ENCODE measurements at regions not wholly inside any gene's neighbourhood (a gene's known extent, or its start where the extent isn't known, plus 50 kb on each side); places are given as distances from the start of the nearest gene placed in this dataset.

GRCh38 chrX:147637190-147637589 is 274.5 kb upstream of the FMR1 start:
- no peak overlapping the region for H3K27ac ChIP-seq (ENCODE audit: insufficient read depth, low read length)
- no peaks in the 10 kb centered on the region for H3K36me3 ChIP-seq (ENCODE audit: control insufficient read depth, insufficient read depth, low read length)
- no TSS peak for BruUV-seq (replicated peaks)
- no peaks in the 10 kb centered on the region for H3K79me1 ChIP-seq (ENCODE audit: low read depth in 1 of 2, low read length in 2 of 2)
- H2AK9ac ChIP-seq (replicated peaks; ENCODE audit: low read depth, low read length, poor library complexity): no peak overlapping the region
- H3K18ac ChIP-seq (ENCODE audit: low read depth, low read length): no peak overlapping the region
- dilution Hi-C loops (cut with HindIII; ENCODE audit: low sequenced_read_pairs, unreplicated experiment) (no loop called here), in situ Hi-C loops (cut with MboI; ENCODE audit: low sequenced_read_pairs) (no loop called here), intact Hi-C loops (cut with micrococcal nuclease) (no loop called here)
- H2BK5ac ChIP-seq (ENCODE audit: low read depth, low read length, poor library complexity, severe bottlenecking): no peak overlapping the region
- H3K56ac ChIP-seq (ENCODE audit: extremely low read depth, insufficient read depth, low read length): no peak overlapping the region
- POLR2A ChIA-PET (ENCODE audit: unreplicated experiment): no interaction called here
- no peak overlapping the region for H4K8ac ChIP-seq (ENCODE audit: low read depth in 2 of 2, low read length in 2 of 2)
- H3K9ac ChIP-seq (ENCODE audit: low read depth, low read length): no peak overlapping the region
- no peak overlapping the region for H3K4me2 ChIP-seq (ENCODE audit: low read depth, low read length)
- H2BK120ac ChIP-seq (ENCODE audit: low read depth, low read length): no peak overlapping the region
- no peak overlapping the region for H3K4me3 ChIP-seq (ENCODE audit: insufficient read depth, low read depth, low read length)
- peaks cover 2% of the 10 kb centered on the region; the same call in 1 of the 2 replicates for H3K9me3 ChIP-seq (ENCODE audit: control insufficient read depth, insufficient read depth, low read length)
- H4K91ac ChIP-seq (ENCODE audit: insufficient read depth, low read depth, low read length): no peak overlapping the region
- H2BK15ac ChIP-seq (ENCODE audit: low read depth, low read length): no peak overlapping the region
- TF ChIP-seq ELK1 (IDR thresholded peaks at IDR 0.05; ENCODE audit: borderline replicate concordance, low read depth, low read length) (no peak), NFE2L2 (IDR thresholded peaks at IDR 0.05; ENCODE audit: low read depth, low read length) (no peak), CHD1 (IDR thresholded peaks at IDR 0.05; ENCODE audit: low read depth, low read length) (no peak), SMC3 (IDR thresholded peaks at IDR 0.05; ENCODE audit: low read depth, low read length) (no peak), CTCF (conservative IDR thresholded peaks at IDR 0.05; ENCODE audit: low read depth, low read length) (no peak), RFX5 (IDR thresholded peaks at IDR 0.05; ENCODE audit: low read depth, low read length) (no peak), POLR2A (IDR thresholded peaks at IDR 0.05; ENCODE audit: low read depth, low read length) (no peak), CEBPB (IDR thresholded peaks at IDR 0.05; ENCODE audit: low read depth, low read length) (no peak), RAD21 (IDR thresholded peaks at IDR 0.05; ENCODE audit: low read length) (no peak), MXI1 (IDR thresholded peaks at IDR 0.05; ENCODE audit: borderline replicate concordance, low read depth, low read length) (no peak), MAFK (IDR thresholded peaks at IDR 0.05; ENCODE audit: low read depth, low read length) (no peak), RCOR1 (IDR thresholded peaks at IDR 0.05; ENCODE audit: insufficient replicate concordance, low read length) (no peak), MAZ (IDR thresholded peaks at IDR 0.05; ENCODE audit: borderline replicate concordance, low read depth, low read length) (no peak), BHLHE40 (IDR thresholded peaks at IDR 0.05; ENCODE audit: low read depth, low read length) (no peak), FOS (IDR thresholded peaks at IDR 0.05; ENCODE audit: low read depth, low read length) (no peak)
- TF ChIP-seq, protein P1, sequence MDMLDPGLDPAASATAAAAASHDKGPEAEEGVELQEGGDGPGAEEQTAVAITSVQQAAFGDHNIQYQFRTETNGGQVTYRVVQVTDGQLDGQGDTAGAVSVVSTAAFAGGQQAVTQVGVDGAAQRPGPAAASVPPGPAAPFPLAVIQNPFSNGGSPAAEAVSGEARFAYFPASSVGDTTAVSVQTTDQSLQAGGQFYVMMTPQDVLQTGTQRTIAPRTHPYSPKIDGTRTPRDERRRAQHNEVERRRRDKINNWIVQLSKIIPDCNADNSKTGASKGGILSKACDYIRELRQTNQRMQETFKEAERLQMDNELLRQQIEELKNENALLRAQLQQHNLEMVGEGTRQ (IDR thresholded peaks at IDR 0.05; ENCODE audit: low read depth, low read length): no peak
- no peak overlapping the region for H2BK20ac ChIP-seq (ENCODE audit: low read depth, low read length)
- no peak for ATAC-seq (ENCODE audit: low read depth)
- H3K14ac ChIP-seq (replicated peaks; ENCODE audit: low read depth, low read length): no peak overlapping the region
- no peak overlapping the region for H4K5ac ChIP-seq (ENCODE audit: low read depth, low read length)
- no peak overlapping the region for H2AFZ ChIP-seq (replicated peaks; ENCODE audit: low read length, poor library complexity)
- H3K27me3 ChIP-seq (ENCODE audit: control insufficient read depth, insufficient read depth, low read length): no peaks in the 10 kb centered on the region
- CTCF ChIA-PET: no interaction called here
- no peak overlapping the region for H3K4ac ChIP-seq (ENCODE audit: low read depth, low read length)
- H2AK5ac ChIP-seq (ENCODE audit: low read depth, low read length): no peak overlapping the region
- H3K23ac ChIP-seq (ENCODE audit: low read depth, low read length): no peak overlapping the region
- WGBS, 2 experiments (ENCODE audit: extremely low coverage in 2 of 2, insufficient read length in 1 of 2): 80% methylated on average over 1 of the region's 7 CpGs; no CpG with 5 or more reads in 1 of the 2 experiments
- no peaks in the 10 kb centered on the region for H3K9me1 ChIP-seq (ENCODE audit: insufficient read depth, low read length)
- no peak for DNase-seq
- H4K20me1 ChIP-seq (ENCODE audit: insufficient read depth, low read length): no peaks in the 10 kb centered on the region
- H3K4me1 ChIP-seq (ENCODE audit: control insufficient read depth, insufficient read depth, low read length): no peaks in the 10 kb centered on the region

Data from IMR-90 (cell line).